KOPT-K1 (cell line): ENCODE measurements at regions not wholly inside any gene's neighbourhood (a gene's known extent, or its start where the extent isn't known, plus 50 kb on each side); places are given as distances from the start of the nearest gene placed in this dataset.

Experiments used
- H3K27ac ChIP-seq: fragments of 200-600 bp; sonication (generic); 2 replicates; pipeline ENCODE4 v1.5.1; 2016; ENCODE audit warnings: antibody characterized with exemption, mild to moderate bottlenecking, low read depth, low read length; ENCODE audit not compliant: poor library complexity, severe bottlenecking
- H3K36me3 ChIP-seq: fragments of 200-600 bp; sonication (generic); 2 replicates; pipeline ENCODE4 v1.5.1; 2017; ENCODE audit warnings: antibody characterized with exemption, mild to moderate bottlenecking, low read length, moderate library complexity; ENCODE audit not compliant: insufficient read depth
- H3K9me3 ChIP-seq: fragments of 200-600 bp; sonication (generic); 2 replicates; pipeline ENCODE4 v1.5.1; 2017; ENCODE audit warnings: antibody characterized with exemption, low read length, mild to moderate bottlenecking; ENCODE audit not compliant: insufficient read depth, poor library complexity, severe bottlenecking

DNA sequence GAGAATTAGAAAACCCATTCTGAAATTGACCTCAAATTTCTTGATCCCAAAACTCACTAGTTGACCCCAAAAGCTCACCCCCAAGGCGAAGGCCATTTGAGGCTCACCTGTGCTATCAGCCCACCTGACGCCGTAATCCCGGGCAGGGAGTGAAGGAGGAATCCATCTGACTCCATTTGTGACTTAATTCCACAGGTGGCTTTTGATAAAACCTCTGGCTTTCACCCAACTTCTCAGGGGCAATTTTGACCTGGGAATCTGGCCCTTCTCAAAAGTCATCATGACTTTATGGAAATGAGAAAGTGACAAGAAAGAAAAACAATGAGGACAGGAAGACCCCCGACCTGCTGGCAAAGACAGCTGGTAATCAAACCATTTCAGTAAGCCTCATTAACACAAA, 86.9 kb upstream of the SALL3 start:
- H3K9me3 ChIP-seq = peaks cover 22% of the 10 kb centered on the region
- H3K36me3 ChIP-seq = no peaks in the 10 kb centered on the region
- H3K27ac ChIP-seq = no peak overlapping the region

DNA sequence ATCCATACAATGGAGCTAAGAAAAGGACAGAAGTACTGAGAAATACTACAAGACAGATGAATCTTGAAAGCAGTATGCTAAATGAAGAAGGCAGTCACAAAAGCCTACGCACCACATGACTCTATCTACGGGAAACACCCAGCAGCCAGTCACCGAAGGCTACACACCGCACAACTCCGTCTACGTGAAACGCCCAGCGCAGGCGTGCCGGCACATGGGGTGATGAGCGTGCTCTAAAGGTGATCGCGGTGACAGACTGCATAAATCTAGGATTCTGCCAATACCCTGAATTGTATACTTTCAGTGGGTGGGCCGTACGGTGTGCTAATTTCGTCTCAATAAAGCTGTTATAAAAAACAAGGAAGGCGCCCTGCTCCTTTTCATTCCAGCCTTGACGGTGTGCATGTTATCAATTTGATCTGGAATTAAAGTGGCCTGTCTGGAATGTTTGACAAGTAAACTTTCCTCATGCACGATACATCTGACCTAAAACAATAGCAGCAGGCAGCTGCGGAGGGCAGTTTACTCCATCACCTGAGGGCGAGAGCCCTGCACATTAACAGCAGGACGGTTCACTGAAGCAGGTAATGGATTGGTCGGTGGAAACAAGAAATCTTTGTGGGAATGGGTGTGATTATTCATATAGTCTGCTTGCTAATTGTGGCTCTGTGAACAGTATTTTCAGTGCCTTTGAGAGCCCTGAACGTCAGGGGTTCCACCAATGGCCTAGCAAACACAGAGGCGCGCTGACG, 86.2 kb upstream of the SALL3 start:
- H3K27ac ChIP-seq = no peak overlapping the region
- H3K36me3 ChIP-seq = no peaks in the 10 kb centered on the region
- peaks cover 24% of the 10 kb centered on the region for H3K9me3 ChIP-seq

DNA sequence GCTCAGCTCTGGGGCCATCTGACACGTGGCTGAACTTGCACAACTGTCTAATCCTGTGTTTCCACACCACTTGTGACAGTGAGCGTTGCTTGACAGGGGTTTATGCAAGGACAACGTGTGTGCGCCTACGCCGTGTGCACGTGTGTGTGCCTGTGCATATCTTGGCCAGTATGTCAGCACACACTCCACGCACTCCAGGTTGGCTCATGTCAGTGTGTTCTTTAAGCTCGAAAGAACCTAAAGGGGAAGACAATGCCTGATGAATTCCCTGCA, 85.6 kb upstream of the SALL3 start:
- H3K36me3 ChIP-seq = no peaks in the 10 kb centered on the region
- H3K9me3 ChIP-seq = peaks cover 20% of the 10 kb centered on the region
- H3K27ac ChIP-seq = no peak overlapping the region

DNA sequence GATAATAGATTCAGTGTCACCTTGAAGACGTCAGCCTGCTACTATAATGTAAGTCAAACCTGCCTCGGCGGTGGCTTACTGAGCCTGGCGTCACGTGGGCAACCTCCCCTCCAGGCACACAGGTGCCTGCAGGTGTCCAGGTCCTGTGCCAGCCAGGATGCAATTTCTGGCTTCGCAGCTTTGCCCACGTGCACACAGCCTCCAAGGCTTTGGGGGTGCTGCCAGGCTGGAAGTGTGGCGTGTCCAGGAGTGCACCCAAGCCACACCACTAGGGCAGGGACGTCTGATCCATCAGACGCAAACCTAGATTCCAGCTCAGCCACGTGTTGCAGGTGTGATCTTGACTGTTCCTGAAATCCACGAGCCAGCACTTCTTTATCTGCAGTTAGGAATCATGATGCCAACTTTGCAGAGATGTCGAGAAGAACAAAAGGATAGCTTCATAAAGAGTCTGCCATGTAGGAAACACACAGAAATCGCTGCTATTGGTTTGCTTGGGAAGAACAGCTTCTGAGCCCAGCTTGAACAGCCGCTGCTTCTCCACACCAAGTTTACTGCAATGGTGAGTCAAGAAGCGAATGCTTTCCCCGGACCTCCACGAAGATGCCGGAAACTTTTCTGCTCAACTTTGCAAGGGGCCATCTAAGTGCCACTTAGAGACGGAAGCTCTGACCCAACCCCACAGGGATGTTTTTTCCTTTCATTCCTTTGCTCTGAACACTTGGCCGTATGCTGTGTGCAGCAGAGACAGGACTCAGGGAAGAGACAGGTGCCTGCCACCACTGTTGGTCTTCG, 84.2 kb upstream of the SALL3 start:
- Histone ChIP-seq H3K36me3 (no peaks in the 10 kb centered on the region), H3K9me3 (peaks cover 6% of the 10 kb centered on the region), H3K27ac (no peak overlapping the region)

DNA sequence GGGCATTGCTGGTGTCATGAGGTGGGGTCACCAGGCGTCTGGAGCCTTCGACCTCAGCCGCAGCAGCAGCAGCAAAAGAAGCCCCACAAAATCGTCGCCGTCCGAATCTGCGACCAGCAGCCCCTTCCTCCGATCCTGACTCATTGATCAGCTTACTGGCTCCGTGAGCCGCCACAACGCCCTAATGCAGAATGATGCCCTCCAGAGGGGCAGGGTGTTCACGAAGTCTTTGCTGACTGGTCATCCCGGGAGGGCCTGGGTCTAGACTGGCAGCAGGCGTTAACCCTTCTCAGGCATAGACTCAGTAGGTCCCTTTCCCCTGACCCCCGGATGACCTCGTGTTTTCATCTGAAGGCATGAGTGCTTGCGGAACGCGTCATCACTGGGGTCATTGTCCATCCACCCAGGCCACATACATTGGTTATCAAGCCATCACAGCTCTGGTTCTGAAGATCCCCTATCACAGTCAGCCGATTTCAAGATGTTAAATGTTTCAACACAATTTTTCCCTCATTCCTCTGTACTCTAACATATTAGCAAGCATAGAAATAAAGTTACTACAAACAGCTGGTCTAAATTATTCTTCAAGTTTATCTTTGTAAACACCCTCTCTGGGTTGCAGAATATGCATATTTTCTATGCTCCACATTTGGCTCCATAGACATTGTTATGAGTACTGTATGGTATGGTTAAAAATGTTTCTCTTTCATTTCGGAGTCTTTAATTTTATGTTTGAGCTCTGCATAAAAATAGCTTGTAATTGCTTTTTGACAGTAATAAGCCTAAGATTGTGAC, 83.3 kb upstream of the SALL3 start:
- peaks cover 4% of the 10 kb centered on the region for H3K9me3 ChIP-seq
- H3K27ac ChIP-seq = no peak overlapping the region
- no peaks in the 10 kb centered on the region for H3K36me3 ChIP-seq

DNA sequence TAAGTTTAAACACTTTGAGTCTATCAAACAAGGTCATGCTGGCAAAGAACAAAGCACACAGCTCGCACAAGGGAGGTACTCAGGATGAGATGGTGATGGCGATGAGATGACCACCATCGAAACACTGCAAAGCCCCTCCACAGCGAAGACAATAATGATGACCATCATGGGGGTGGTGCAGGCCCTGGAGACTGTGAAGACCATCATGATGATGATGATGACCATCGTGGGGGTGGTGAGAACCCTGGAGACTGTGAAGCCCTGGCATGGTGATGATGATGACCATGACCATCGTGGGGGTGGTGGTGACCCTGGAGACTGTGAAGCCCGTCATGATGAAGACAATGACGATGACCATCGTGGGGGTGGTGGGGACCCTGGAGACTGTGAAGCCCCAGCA, 81.6 kb upstream of the SALL3 start:
- Histone ChIP-seq H3K27ac (no peak overlapping the region), H3K36me3 (no peaks in the 10 kb centered on the region), H3K9me3 (peaks cover 4% of the 10 kb centered on the region)

DNA sequence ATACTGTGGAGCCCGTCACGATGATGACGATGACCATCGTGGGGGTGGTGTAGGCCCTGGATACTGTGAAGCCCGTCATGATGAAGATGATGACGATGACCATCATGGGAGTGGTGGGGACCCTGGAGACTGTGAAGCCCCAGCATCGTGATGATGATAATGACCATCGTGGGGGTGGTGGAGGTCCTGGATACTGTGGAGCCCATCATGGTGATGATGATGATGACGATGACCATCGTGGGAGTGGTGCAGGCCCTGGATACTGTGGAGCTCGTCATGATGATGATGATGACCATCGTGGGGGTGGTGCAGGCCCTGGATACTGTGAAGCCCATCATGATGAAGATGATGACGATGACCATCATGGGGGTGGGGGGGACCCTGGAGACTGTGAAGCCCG, 81.0 kb upstream of the SALL3 start:
- Histone ChIP-seq H3K27ac (no peak overlapping the region), H3K9me3 (peaks cover 4% of the 10 kb centered on the region), H3K36me3 (no peaks in the 10 kb centered on the region)

DNA sequence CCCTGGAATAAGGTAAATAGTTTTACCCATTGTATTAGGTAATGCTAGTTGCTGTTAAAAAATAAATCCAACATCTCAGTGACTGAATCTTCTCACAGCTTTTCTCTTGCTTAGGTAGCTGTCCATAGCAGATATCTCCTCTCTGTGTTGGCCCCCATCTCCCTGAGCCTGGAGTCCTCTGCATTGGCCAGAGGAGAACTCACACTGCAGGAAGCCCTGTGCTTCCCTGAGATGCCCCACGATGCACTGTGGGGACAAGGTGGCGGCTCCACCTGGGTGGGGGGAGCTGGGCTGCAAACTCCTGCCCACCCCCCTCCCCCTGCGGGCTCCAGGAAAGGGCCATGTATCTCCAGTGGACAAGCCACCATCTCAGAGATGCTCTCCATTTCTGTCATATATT, 80.4 kb upstream of the SALL3 start:
- H3K9me3 ChIP-seq = peaks cover 4% of the 10 kb centered on the region
- no peaks in the 10 kb centered on the region for H3K36me3 ChIP-seq
- H3K27ac ChIP-seq = no peak overlapping the region

DNA sequence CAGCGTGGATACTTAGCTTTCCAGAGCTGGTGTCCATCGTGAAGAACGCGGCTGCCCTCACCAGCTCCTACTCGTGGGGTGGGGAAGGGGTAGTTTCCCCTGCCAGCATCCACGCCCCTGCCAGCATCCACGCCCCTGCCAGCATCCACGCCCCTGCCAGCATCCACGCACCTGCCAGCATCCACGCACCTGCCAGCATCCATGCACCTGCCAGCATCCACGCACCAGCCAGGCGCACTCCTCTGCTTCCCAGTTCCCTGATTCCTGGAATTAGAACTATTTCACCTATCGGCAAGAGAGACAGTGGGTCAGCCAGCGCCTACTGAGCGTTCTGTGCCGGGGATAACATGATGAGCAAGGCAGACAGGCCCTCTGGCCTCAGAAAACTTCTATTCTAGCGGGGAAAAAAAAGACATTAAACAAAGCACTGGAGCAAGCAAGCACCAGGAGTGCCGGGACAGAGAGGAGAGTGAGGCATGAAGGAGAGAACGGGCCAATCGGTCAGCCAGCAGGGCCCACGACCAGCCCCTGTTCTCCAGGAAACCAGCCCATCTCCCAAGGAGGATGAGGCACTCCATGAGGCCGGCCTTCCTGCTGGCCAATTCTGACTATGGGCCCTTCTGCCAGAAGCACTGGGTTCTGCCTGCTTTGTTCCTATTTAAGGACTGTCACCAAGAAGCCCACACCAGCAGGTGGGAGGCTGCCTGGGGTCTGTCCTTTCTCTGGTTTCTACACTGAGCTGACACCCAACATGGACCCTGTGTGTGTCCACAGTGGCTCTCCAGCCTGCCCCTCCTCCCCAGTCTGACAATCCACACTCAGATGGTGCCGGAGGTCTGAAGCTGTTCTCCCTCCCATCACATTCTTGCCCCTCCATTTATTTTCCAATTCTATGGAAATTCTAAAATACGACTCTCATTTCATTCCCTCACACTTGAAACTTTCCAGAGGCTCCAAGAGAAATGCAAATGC, 78.4 kb upstream of the SALL3 start:
- Histone ChIP-seq H3K36me3 (no peaks in the 10 kb centered on the region), H3K9me3 (peaks cover 4% of the 10 kb centered on the region), H3K27ac (no peak overlapping the region)

DNA sequence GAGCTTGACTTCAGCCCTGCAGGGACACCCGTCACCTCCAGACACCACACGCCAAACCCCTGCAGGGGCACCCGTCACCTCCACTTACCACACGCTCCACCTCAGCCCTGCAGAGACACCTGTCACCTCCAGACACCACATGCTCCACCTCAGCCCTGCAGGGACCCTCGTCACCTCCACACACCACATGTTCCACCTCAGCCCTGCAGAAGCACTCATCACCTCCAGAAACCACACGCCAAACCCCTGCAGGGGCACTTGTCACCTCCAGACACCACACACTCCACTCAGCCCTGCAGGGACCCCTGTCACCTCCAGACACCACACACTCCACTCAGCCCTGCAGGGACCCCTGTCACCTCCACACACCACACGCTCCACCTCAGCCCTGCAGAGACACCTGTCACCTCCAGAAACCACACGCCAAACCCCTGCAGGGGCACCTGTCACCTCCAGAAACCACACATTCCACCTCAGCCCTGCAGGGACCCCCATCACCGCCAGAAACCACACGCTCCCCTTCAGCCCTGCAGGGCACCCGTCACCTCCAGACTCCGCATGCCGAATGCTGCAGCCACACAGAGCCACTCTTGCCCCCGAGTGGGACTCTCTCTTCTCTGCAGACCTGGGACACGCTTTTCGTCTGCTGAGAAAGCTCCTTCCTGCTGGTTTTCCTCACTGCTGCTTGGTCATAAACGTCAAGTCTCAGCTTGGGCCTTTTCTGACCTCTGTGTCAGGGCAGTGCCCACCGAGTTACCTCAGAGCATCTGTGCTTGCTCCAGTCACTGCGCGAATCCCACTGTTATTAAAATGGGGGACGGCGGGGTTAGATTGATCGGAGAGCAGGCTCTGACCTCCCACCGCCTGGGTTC, 77.5 kb upstream of the SALL3 start:
- H3K9me3 ChIP-seq = peaks cover 4% of the 10 kb centered on the region
- no peaks in the 10 kb centered on the region for H3K36me3 ChIP-seq
- H3K27ac ChIP-seq = no peak overlapping the region

DNA sequence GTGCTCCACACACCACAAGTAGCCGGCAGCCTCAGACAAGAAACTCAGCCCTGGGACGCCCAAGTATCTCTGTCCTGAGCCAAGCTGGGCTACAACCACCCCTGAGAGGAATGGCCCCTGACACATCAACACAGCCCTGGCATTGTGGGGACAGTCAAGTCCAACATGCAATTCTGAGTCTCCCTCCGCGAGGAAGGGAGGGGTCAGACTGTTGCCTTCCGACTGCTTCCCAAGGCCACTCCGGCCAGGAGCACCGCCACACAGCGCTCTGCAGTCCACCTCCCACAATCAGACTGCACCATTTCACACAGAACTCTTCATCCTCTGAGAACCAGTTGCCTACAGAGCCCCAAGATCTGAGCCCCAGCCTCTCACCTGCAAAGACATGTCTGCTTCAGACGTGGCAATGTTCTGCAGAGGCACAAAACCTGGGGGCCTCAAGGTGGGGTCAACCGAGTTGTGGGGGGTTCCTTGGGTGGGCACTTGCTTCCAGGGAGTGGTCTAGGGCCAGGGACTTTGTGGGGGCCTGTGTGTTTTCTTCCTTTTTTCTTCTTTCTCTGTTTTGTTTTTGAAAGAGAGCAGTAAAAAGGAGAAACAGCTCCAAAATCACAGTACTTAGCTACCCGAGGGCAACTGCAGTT, 76.7 kb upstream of the SALL3 start:
- H3K9me3 ChIP-seq = peaks cover 4% of the 10 kb centered on the region
- no peak overlapping the region for H3K27ac ChIP-seq
- no peaks in the 10 kb centered on the region for H3K36me3 ChIP-seq

DNA sequence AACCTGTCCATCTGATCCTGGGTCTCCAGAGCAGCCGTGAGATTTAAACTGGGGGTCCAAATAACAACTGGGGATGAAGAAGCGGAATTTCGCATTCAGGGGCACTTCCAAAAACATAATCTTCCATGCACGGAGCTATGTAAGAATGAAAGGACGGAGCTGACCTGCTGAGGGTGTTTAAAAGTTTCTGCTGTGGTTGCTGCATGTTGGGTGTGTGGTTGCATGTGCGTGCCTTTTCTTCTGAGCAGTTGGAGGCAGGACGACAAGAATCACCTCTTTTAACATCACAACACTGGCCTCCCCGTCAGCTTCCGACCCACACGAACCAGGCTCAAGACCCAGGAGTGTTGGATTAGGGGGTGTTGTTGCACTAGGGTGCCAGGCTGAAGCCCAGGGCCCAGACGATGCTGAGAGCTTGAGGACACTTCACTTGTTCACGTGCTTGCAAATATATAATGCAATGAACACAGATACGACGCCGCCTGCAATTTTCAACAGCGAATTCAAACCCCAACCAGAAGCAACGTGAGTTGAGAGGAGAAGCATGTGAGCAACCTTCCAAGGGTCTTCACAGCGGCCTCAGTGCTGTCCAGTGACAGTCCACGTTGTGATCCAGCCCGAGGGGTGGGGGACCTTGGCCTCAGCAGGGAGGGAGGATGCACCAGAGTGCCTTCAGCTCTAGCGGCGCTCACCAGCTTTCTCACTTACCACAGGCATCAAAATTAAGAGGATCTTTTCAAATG, 76.0 kb upstream of the SALL3 start:
- Histone ChIP-seq H3K36me3 (no peaks in the 10 kb centered on the region), H3K27ac (no peak overlapping the region), H3K9me3 (no peaks in the 10 kb centered on the region)

DNA sequence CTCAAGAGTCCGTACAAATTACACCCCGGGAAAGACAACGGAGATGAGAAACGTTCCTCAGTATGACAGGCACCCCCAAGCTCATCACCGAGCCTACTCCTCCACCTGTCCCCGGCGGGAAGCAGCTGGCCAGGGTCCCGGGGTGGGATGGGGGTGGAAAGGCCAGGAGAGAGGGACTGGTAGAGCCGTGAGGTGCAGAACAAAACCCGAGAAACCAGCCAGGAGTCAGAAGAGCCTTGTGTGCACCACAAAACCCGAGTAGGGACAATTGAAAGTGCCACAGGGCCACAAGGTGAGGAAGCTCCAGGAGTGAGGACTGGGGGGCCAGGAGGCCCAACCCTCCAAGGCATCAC, 75.5 kb upstream of the SALL3 start:
- no peaks in the 10 kb centered on the region for H3K9me3 ChIP-seq

More for the DNA sequence above, 75.5 kb upstream of the SALL3 start:
- Histone ChIP-seq H3K36me3 (no peaks in the 10 kb centered on the region), H3K27ac (no peak overlapping the region)
